GM18511 (cell line): ENCODE measurements at regions not wholly inside any gene's neighbourhood (a gene's known extent, or its start where the extent isn't known, plus 50 kb on each side); places are given as distances from the start of the nearest gene placed in this dataset.
"Not testable (repeated sequence)": the region's sequence is repeated elsewhere in the genome, so short reads cannot be mapped to it uniquely, and the experiment has no call there.

ENCODE experiments used
- ATAC-seq: cut with Tn5 transposase; IDR thresholded peaks from one replicate; pipeline ENCODE4 v1.9.1; 2021; ENCODE audit warnings: mild to moderate bottlenecking, moderate library complexity; ENCODE audit not compliant: unreplicated experiment

GRCh38 chr17:51387582-51387981, 127.2 kb downstream of the UTP18 start:
- no peak for ATAC-seq

GRCh38 chr17:51387986-51388385, 127.6 kb downstream of the UTP18 start:
- no peak for ATAC-seq

DNA sequence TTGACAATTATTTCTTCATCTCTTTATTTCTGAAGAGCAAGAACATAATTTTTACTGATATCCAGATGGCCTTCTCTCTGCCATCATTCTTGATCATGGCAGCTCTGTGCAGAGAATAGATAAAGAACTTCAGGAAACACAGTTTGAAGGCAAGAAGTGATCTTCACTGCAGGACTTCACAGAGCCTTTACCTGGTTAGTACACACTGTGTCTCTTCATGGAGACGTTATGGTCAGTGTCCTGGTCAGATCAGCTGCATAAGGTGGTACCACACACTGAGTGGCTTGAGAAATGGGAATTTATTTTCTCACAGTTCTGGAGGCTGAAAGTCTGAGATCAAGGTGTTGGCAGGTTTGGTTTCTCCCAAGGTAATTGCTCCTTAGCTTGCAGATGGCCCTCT, 129.5 kb downstream of the UTP18 start:
- ATAC-seq, result no peak

DNA sequence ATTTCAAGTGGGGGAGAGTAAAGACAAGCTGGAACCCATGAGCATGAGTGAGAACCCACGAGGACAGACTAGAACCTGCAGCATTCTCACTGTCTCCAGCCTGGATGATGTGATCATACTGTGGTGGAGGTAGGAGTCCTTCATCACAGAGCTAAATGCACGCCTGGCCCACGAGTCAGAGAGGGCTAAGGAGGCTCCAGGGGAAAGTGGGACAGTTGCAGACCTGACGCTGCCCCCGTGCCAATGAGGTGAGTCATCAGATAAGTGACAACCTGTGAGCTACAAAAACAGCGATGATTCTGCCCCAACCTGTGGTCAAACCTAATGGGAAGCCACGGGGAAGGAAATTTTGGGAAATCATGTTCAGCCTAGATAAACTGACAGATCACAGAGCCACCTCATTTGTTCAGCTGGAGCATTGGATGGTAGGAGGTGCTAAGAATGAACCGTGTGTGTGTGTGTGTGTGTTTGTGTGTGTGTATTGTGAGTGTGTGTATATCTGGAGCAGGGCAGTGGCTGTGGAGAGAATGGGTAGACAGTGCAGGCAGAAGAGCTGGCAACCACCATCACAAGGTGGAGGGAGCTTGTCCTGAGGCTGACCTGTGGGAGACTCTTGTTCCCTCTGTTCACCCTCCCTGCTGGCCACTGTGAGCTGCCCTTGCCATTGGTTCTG, 131.8 kb downstream of the UTP18 start:
- ATAC-seq, result no peak

- no peak for ATAC-seq
These were observed 135.3 kb downstream of the UTP18 start for GRCh38 chr17:51395621-51396020.

- no peak for ATAC-seq
These were observed 137.2 kb downstream of the UTP18 start for GRCh38 chr17:51397361-51398127.

- no peak for ATAC-seq
These were observed 137.8 kb downstream of the UTP18 start for GRCh38 chr17:51398128-51398525.

GRCh38 chr17:51398687-51399086, 138.3 kb downstream of the UTP18 start:
- ATAC-seq, result no peak

DNA sequence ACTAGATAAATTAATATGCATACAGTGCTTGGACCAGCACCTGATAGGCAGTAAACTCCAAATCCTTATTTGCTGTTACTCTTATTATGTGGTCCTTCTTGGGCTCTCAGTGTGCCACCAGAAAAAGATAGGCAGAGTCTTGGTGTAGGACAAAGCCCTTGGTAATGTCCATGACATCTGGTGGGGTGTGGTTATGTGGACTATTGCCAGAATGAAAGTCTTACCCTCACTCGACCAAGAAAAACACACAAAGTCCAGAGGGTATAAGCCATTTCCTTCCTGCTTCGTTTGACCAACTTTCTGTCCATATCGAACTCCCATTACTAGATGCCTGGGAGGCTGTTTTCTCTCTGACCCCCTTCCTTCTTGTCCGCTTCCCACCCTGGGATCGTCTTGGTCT, 140.9 kb downstream of the UTP18 start:
- ATAC-seq, result no peak

- no peak for ATAC-seq
These were observed 142.6 kb downstream of the UTP18 start for GRCh38 chr17:51402899-51403298.

GRCh38 chr17:51407576-51407975, 147.2 kb downstream of the UTP18 start:
- no peak for ATAC-seq

- no peak for ATAC-seq
These were observed 159.1 kb downstream of the UTP18 start for GRCh38 chr17:51419476-51419875.

DNA sequence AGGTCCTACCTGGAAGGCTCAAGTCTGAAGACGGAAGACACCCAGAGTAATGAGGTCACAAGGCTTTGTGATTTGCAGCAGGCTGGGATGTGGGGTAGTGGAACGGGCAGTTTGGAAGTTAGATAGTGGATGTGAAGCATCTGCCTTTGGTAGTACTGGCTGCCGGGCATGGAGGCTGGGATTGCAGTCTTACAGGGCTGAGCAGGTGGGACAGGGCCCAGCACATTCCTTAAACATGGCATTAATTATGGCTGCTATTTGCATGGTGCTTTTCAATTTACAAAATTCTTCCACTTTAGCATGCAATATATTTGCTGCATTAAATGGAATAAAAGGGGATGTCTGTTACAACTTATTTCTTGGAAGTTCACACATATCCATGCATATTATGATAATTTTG, 161.2 kb downstream of the UTP18 start:
- ATAC-seq, result no peak

GRCh38 chr17:51422634-51423033, 162.3 kb downstream of the UTP18 start:
- ATAC-seq, result no peak

GRCh38 chr17:51423421-51424160, 163.2 kb downstream of the UTP18 start:
- no peak for ATAC-seq

GRCh38 chr17:51425773-51426172, 165.4 kb downstream of the UTP18 start:
- no peak for ATAC-seq

DNA sequence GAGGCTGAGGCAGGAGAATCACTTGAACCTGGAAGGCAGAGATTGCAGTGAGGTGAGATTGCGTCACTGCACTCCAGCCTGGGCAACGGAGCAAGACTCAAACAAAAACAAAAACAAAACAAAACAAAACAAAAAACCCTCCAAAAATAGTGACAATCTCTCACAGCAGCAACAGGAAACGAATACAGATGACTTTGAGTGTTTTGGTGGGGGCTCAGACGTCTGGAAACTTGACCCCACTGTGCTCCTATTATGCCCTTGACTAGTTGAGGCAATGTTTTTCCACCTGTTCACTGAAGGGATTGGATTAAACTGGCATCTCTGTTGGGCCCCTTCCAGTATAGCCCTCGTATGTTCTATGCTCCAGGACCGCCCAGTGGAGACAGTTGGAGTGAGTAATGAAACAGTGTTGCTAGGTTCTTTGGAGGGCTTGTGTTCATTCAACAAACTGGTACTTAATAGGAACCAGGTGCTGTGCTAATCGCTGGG, 167.0 kb downstream of the UTP18 start:
- ATAC-seq, result peak; percentile 24

DNA sequence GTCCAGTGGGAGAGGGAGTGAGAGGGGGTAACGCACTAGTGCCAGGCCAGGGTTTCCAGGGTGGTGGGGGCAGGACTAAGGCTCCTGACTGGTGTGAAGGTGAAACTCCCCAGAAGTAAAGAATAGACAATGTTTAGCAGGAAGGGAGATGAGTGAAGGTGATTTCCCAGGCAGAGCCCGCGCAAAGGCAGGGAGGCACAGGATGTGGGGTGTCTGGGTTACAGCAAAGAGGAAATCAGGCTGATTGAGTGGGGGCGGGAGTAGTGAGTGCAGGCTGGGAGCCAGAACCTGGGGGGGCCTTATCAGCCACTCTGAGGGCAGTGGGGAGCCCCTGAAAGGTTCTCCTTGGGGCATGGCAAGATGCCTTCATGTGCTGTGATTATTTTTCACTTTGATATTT, 167.5 kb downstream of the UTP18 start:
- ATAC-seq, result peak; percentile 88

- ATAC-seq, result no peak
These were observed 168.5 kb downstream of the UTP18 start for GRCh38 chr17:51428668-51429495.

GRCh38 chr17:51429938-51430337, 169.6 kb downstream of the UTP18 start:
- ATAC-seq, result not testable (repeated sequence)

- ATAC-seq, result no peak
These were observed 170.2 kb downstream of the UTP18 start for GRCh38 chr17:51430591-51430990.
